ENCODE measurements at regions not wholly inside any gene's neighbourhood (a gene's known extent, or its start where the extent isn't known, plus 50 kb on each side); places are given as distances from the start of the nearest gene placed in this dataset.
"Not testable (repeated sequence)": the region's sequence is repeated elsewhere in the genome, so short reads cannot be mapped to it uniquely, and the experiment has no call there.

GRCh38 chr7:153723892-153724291 is 328.3 kb upstream of the DPP6 start:
- TF ChIP-seq, protein P1, sequence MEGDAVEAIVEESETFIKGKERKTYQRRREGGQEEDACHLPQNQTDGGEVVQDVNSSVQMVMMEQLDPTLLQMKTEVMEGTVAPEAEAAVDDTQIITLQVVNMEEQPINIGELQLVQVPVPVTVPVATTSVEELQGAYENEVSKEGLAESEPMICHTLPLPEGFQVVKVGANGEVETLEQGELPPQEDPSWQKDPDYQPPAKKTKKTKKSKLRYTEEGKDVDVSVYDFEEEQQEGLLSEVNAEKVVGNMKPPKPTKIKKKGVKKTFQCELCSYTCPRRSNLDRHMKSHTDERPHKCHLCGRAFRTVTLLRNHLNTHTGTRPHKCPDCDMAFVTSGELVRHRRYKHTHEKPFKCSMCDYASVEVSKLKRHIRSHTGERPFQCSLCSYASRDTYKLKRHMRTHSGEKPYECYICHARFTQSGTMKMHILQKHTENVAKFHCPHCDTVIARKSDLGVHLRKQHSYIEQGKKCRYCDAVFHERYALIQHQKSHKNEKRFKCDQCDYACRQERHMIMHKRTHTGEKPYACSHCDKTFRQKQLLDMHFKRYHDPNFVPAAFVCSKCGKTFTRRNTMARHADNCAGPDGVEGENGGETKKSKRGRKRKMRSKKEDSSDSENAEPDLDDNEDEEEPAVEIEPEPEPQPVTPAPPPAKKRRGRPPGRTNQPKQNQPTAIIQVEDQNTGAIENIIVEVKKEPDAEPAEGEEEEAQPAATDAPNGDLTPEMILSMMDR (IDR thresholded peaks at IDR 0.05), result not testable (repeated sequence)
- not testable (repeated sequence) for TF ChIP-seq POLR2A (IDR thresholded peaks at IDR 0.05)

Data from Peyer's patch (tissue), 4 donors.